Daoy (cell line): ENCODE measurements at regions not wholly inside any gene's neighbourhood (a gene's known extent, or its start where the extent isn't known, plus 50 kb on each side); places are given as distances from the start of the nearest gene placed in this dataset.

ENCODE experiments used
- DNase-seq: peaks from one replicate; pipeline ENCODE4 v3.0.0-alpha.2; 2015; ENCODE audit warnings: low read depth

GRCh38 chr3:72698154-72698917 is 149.9 kb downstream of the SHQ1 start:
- DNase-seq, result no peak

GRCh38 chr3:72697717-72698116 is 150.5 kb downstream of the SHQ1 start:
- DNase-seq, result no peak

GRCh38 chr3:72696815-72697214 is 151.4 kb downstream of the SHQ1 start:
- no peak for DNase-seq

GRCh38 chr3:72694398-72694797 is 153.8 kb downstream of the SHQ1 start:
- DNase-seq, result peak; percentile 24

- no peak for DNase-seq
Measured at GRCh38 chr3:72692990-72693389, 155.3 kb downstream of the SHQ1 start.

GRCh38 chr3:72690629-72691028 is 157.6 kb downstream of the SHQ1 start:
- no peak for DNase-seq

- DNase-seq, result no peak
Measured at GRCh38 chr3:72682936-72683452, 165.3 kb downstream of the SHQ1 start.

GRCh38 chr3:72681598-72681997 is 166.6 kb downstream of the SHQ1 start:
- no peak for DNase-seq

- DNase-seq, result no peak
Measured at GRCh38 chr3:72680766-72681165, 167.5 kb downstream of the SHQ1 start.

GRCh38 chr3:72679540-72680198 is 168.6 kb downstream of the SHQ1 start:
- DNase-seq, result peak; percentile 69

GRCh38 chr3:72678867-72679266 is 169.4 kb downstream of the SHQ1 start:
- peak; percentile 48 for DNase-seq

- no peak for DNase-seq
Measured at GRCh38 chr3:72678380-72678779, 169.9 kb downstream of the SHQ1 start.

- no peak for DNase-seq
Measured at GRCh38 chr3:72675243-72675642, 173.0 kb downstream of the SHQ1 start.

- no peak for DNase-seq
Measured at GRCh38 chr3:72673011-72673771, 175.1 kb downstream of the SHQ1 start.

GRCh38 chr3:72669224-72669623 is 179.0 kb downstream of the SHQ1 start:
- no peak for DNase-seq

GRCh38 chr3:72666447-72666755 is 181.8 kb downstream of the SHQ1 start:
- DNase-seq, result no peak

- peak; percentile 24 for DNase-seq
Measured at GRCh38 chr3:72665701-72666446, 182.4 kb downstream of the SHQ1 start.

- DNase-seq, result no peak
Measured at GRCh38 chr3:72665103-72665502, 183.1 kb downstream of the SHQ1 start.

- no peak for DNase-seq
Measured at GRCh38 chr3:72664184-72664975, 183.9 kb downstream of the SHQ1 start.

GRCh38 chr3:72663429-72663828 is 184.8 kb downstream of the SHQ1 start:
- peak; percentile 14 for DNase-seq

- DNase-seq, result peak; percentile 94
Measured at GRCh38 chr3:72661115-72661457, 187.2 kb downstream of the SHQ1 start.
